ENCODE measurements at regions not wholly inside any gene's neighbourhood (a gene's known extent, or its start where the extent isn't known, plus 50 kb on each side); places are given as distances from the start of the nearest gene placed in this dataset.

GRCh38 chr12:83210933-83211332 lies 524.2 kb downstream of the TMTC2 start:
- Mint-ChIP-seq H3K9me3 (ENCODE audit: low read depth) (no peaks in the 10 kb centered on the region), H3K4me3 (ENCODE audit: low read depth) (no peak overlapping the region), H3K4me1 (ENCODE audit: low read depth) (no peaks in the 10 kb centered on the region), H3K36me3 (ENCODE audit: insufficient read depth) (no peaks in the 10 kb centered on the region), H3K27me3 (no peaks in the 10 kb centered on the region), H3K27ac (no peak overlapping the region)
- TF ChIP-seq CTCF (IDR thresholded peaks at IDR 0.05; ENCODE audit: unreplicated experiment) = no peak
- DNase-seq (ENCODE audit: low spot score, unreplicated experiment) = no peak

GRCh38 chr12:83199069-83199468 lies 512.4 kb downstream of the TMTC2 start:
- DNase-seq (ENCODE audit: low spot score, unreplicated experiment) = no peak
- TF ChIP-seq CTCF (IDR thresholded peaks at IDR 0.05; ENCODE audit: unreplicated experiment) = no peak
- H3K9me3 Mint-ChIP-seq (ENCODE audit: low read depth) = peaks cover 6% of the 10 kb centered on the region

DNA sequence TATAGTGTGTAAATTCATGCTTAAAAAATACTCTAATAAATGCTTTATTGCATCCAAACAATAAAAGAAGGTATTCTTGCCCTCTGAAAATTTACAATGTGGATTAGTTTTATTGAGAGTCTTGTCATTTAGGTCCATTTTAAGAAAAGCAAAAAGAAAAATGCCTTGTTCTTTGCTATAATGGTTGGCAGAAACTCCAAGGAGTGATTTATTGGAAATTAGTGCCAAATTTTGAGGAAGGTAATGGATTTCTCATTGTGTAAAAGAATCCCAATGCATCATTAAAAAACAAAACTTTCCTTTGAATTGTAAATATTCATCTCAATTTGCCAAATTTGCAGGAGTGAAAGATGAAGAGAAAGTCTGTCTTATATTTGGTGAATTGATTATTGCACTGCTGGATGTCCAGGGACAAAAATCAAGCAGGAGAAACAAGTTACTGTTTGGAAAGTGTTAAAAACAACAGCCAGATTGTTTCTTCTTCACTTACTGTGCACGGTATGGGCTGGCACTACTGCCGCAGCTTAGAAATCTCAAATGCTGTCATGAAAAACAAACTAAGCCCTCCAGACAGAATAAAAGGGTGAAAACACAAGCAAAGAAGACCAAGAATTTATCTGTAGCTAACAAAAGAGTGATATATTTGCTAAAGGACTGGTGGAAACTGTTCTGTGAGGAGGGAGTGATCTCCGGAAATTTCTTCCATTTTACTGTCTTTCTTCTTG lies 511.7 kb downstream of the TMTC2 start:
- Mint-ChIP-seq H3K27me3 (no peaks in the 10 kb centered on the region), H3K4me3 (ENCODE audit: low read depth) (peak overlapping the region; percentile 10), H3K36me3 (ENCODE audit: insufficient read depth) (no peaks in the 10 kb centered on the region), H3K9me3 (ENCODE audit: low read depth) (peaks cover 6% of the 10 kb centered on the region), H3K27ac (peak overlapping the region; percentile 82), H3K4me1 (ENCODE audit: low read depth) (peaks cover 13% of the 10 kb centered on the region)
- TF ChIP-seq CTCF (IDR thresholded peaks at IDR 0.05; ENCODE audit: unreplicated experiment) = no peak
- DNase-seq (ENCODE audit: low spot score, unreplicated experiment) = no peak

More at GRCh38 chr12:83199069-83199468, 512.4 kb downstream of the TMTC2 start:
- Mint-ChIP-seq H3K27ac (no peak overlapping the region), H3K36me3 (ENCODE audit: insufficient read depth) (no peaks in the 10 kb centered on the region), H3K4me1 (ENCODE audit: low read depth) (peaks cover 13% of the 10 kb centered on the region), H3K4me3 (ENCODE audit: low read depth) (no peak overlapping the region), H3K27me3 (no peaks in the 10 kb centered on the region)

DNA sequence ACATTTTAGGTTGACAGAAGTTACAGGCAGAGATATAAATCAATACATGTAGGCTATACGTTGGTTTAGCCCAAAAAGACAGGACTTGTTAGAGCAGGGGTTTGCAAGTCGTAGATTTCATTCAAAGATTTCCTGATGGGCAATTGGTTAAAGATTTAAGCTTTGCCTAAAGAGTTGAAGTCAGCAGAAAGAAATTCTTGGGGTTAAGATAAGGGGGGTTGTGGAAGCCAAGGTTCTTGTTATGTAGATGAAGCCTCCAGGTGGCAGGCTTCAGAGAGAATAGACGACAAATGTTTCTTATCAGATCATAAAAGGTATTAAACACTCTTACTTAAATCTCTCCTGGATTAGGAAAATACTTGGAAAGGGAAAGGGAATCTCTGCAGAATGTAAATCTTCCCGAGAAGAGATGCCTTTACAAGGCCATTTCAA lies 510.8 kb downstream of the TMTC2 start:
- DNase-seq (ENCODE audit: low spot score, unreplicated experiment) = no peak
- Mint-ChIP-seq H3K4me3 (ENCODE audit: low read depth) (no peak overlapping the region), H3K36me3 (ENCODE audit: insufficient read depth) (no peaks in the 10 kb centered on the region), H3K27ac (no peak overlapping the region), H3K9me3 (ENCODE audit: low read depth) (peaks cover 9% of the 10 kb centered on the region), H3K27me3 (no peaks in the 10 kb centered on the region), H3K4me1 (ENCODE audit: low read depth) (peaks cover 13% of the 10 kb centered on the region)
- no peak for TF ChIP-seq CTCF (IDR thresholded peaks at IDR 0.05; ENCODE audit: unreplicated experiment)

GRCh38 chr12:83196694-83197350 lies 510.1 kb downstream of the TMTC2 start:
- Mint-ChIP-seq H3K27me3 (no peaks in the 10 kb centered on the region), H3K36me3 (ENCODE audit: insufficient read depth) (no peaks in the 10 kb centered on the region), H3K4me1 (ENCODE audit: low read depth) (peaks cover 13% of the 10 kb centered on the region), H3K27ac (no peak overlapping the region), H3K9me3 (ENCODE audit: low read depth) (peaks cover 13% of the 10 kb centered on the region), H3K4me3 (ENCODE audit: low read depth) (no peak overlapping the region)
- no peak for TF ChIP-seq CTCF (IDR thresholded peaks at IDR 0.05; ENCODE audit: unreplicated experiment)
- no peak for DNase-seq (ENCODE audit: low spot score, unreplicated experiment)

Data from progenitor cell of endocrine pancreas (in vitro differentiated cells).